ENCODE measurements at regions not wholly inside any gene's neighbourhood (a gene's known extent, or its start where the extent isn't known, plus 50 kb on each side); places are given as distances from the start of the nearest gene placed in this dataset.

DNA sequence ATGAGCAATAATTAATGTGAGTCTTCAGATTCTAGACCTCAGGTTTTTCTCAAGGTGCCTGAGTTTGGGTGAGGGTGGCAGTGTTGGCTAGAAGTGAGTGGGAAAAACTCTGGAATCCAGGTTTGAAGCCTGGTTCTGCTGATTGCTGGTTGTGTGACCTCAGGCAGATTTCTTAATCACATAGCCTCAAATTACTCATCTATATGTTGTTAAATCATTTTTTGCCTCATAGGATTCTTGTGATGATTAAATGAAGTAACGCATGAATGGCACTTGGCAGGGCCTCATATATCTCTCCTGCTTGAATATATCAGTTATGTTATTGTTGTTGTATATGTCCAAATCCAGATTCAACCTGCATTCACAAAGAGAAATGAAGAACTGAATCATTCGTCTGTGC, 60.5 kb downstream of the NR2F2 start:
- no peak for DNase-seq

DNA sequence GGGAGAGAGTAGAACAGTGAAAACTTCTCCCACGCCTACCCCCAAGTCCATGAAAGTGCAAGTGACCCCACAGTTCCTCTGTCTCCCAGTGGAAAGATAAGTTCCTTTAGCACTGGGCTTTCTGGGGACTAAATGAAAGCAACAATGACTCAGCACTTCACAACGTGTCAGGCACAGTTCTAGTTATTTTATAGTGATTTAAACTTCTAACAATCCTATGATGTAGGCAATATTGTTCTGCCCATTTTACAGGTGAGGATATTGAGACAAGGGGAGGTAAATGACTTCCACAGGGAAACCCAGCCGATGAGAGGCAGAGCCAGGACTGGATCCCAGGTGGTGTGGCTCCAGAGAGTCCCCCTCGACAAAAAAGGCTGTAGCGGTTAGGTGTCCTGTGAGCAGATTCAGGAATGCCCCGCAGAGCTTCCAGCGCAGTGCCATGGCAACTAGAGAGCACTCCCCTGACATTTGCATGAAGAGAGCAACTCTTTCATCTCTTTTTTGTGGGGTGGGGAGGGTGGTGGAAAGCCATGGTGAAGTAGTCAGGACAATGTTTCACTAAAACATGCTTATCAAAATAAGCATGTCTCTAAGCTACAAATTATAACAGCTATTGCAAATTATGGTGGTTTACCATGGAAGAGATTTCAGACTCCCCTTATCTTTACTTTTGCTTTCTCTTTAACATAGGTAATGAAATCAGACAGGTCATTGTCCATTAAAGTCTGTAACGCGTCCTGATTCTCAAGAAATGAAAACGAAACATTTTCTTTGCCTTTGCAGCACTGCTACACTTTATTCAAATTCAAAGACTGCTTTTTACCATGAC, 62.1 kb downstream of the NR2F2 start:
- DNase-seq: no peak

DNA sequence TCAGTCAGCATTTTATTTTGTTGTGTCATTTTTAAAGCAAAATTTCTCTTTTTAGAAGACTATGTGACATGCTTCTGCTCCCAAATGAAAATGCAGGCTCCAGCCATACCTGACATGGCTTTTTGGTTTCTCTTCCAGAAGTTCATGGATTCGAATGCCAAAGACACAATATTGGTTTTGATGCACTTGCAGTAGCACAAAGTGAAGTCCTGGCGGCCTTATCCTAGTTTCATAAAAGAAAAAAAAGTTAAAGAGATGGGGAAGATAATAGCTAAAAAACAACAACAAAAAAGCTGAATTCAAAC, 62.7 kb downstream of the NR2F2 start:
- DNase-seq: no peak

DNA sequence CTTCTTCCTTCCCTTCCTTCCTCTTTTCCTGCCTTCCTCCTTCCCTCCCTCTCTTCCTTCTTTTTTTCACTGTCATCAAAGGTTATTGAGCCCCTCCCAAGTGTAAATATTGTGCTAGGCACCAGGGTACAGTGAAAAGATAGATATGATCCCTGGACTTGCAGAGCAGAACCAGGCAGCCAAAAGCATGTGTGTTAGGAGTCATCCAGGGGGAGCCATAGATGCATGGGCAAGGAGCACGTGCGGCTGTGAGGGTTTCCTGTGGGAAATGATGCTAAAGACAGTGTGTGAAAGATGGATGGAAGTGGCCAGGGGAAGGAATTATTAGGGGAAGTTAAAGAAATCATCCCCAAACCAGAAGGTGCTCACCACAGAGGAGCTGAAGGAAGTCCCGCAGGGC, 65.2 kb downstream of the NR2F2 start:
- DNase-seq: no peak

- DNase-seq: no peak
Measured at GRCh38 chr15:96398776-96399175, 68.3 kb downstream of the NR2F2 start.

- DNase-seq: no peak
Measured at GRCh38 chr15:96402403-96402802, 71.9 kb downstream of the NR2F2 start.

DNA sequence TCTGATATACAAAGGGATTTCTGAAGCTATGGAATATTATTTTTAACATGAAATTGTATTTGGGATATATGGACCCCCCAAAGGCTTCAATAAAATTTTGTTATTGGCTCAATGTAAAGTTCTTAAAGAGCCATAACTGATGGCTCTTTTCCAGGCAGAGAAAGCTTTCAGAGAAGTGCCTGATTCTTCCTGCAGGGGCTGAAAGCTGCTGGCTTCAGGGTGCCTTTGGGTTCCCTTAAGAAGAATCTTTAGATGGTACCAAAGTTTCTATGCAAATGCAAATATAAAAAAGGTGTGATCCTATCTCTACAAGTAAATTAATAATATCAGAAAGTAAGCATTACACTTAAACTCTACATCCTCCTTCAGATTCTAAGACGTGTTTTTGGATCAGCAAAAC, 72.6 kb downstream of the NR2F2 start:
- DNase-seq: no peak

GRCh38 chr15:96403932-96404331, 73.4 kb downstream of the NR2F2 start:
- no peak for DNase-seq

DNA sequence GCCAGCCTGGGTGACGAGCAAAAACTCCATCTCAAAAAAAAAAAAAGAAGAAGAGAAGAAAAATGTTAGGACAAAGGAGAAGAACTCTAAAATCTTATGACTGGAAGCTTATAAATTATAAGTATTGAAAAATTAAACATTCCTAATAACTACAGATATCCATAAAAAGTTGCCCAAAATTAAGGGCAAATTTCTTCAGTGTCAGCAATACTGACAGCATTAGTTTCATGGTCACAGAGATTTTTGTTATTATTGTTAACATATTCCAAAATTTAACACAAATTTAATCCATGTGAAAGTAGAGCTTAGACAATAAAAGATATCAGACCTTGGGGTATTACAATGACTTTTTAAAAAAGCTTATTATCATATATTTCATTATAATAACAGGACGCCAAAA, 74.1 kb downstream of the NR2F2 start:
- DNase-seq: no peak

DNA sequence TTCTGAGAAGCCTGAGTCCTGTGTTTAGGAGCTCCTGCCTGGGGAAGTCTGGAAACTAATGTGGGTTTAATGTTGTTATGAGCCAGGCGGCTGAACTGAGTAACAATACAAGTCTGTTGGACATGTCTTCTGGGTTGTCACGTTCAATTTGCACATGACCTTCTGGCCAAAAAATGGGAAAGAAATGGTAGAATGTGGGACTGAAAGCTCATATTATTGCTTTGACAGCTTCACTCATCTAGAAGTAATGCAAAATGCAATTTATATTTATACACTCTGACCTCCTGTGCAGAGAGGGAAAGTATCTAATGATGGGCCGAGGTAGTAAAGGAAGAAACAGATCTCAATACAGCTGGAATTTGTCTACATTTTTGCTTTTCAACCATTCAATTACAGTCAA, 75.8 kb downstream of the NR2F2 start:
- DNase-seq: no peak

DNA sequence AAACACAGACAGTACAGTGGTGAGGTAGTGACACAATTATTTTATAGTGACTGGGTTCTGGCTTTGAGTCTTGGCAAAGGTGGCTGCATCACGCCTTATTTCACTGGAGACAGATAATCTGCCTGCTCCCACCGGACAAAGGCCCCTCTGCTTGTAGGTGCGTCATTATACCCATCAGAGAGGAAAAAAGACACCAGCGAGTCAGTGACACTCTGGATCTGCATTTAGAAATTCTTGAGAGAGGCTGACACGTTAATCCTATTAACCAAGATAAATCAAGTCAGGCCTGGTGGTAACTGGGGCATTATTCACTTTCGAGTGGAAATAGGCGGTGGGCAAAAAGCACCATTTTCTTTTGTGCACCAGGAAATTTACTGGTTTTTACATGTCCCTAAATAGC, 76.2 kb downstream of the NR2F2 start:
- DNase-seq: no peak

GRCh38 chr15:96407482-96407881, 77.0 kb downstream of the NR2F2 start:
- DNase-seq: no peak

DNA sequence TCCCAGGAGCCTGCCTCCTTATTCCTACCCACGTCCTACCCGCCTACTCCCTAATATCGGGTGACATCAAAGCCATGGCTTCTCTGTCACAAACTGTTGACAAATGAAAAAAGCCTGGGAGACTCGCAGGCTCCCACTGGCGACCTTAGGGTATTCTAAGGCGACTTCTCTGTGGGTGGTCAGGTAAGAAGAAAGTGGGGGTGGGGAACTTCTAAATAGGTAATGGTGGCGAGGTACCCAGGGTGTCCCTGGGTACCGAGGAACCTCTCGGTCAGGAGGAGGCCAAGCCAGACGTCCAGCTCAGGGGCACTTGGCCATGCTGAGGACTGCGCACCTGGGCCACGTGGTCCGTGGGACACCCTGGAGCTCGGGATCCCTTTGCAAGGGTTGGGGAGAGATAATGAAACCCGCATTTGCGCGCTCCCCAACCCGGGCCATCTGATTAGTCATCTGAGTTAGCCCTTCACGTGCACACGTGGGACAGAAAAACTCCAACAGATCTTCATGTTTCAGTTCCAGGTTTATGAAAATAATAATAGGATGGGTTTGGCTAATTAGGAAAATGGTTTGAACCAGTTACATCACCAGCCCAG, 78.2 kb downstream of the NR2F2 start:
- no peak for DNase-seq

- no peak for DNase-seq
Measured at GRCh38 chr15:96409215-96410138, 79.0 kb downstream of the NR2F2 start.

DNA sequence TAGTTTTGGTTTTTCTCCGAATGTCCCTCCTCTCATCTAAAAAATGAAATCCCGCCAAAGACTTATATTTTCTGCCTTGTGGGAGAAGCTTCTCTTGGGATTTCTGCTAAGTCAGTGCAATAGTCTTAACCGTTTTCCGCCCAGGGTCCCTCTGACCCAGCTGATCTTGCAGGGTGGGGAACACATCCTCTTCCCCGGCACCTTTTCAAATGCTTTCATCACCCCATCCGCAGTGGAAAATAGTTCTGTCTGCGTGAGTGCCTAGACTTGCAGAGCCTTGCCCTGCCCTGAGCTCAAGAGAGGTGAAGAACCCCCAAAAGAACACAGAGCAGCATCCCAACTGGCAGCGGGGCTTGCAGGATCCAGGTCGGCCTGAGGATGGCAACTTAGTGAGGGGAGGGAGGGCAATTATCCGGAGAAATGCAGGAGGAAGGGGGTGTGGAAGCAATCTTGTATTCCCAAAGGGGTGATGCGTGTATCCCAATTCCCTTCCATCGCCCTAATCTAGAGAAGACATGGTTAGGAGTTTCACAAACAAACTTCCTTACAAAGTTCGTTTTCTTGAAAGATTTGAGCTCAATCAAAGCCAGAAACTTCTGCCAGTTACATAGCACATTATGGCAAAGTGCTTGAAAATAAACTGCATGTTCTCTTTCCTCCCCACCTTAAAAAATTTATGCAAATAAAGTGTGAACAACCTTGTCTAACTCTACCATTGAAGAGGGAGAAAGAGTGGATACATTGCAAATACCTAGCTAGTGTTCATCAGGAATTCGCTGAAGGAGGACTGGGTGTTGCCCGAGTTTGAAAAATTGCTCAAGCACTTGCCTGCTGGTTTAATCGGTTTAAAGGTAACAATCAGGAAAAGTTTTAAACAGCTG, 79.9 kb downstream of the NR2F2 start:
- DNase-seq: no peak

DNA sequence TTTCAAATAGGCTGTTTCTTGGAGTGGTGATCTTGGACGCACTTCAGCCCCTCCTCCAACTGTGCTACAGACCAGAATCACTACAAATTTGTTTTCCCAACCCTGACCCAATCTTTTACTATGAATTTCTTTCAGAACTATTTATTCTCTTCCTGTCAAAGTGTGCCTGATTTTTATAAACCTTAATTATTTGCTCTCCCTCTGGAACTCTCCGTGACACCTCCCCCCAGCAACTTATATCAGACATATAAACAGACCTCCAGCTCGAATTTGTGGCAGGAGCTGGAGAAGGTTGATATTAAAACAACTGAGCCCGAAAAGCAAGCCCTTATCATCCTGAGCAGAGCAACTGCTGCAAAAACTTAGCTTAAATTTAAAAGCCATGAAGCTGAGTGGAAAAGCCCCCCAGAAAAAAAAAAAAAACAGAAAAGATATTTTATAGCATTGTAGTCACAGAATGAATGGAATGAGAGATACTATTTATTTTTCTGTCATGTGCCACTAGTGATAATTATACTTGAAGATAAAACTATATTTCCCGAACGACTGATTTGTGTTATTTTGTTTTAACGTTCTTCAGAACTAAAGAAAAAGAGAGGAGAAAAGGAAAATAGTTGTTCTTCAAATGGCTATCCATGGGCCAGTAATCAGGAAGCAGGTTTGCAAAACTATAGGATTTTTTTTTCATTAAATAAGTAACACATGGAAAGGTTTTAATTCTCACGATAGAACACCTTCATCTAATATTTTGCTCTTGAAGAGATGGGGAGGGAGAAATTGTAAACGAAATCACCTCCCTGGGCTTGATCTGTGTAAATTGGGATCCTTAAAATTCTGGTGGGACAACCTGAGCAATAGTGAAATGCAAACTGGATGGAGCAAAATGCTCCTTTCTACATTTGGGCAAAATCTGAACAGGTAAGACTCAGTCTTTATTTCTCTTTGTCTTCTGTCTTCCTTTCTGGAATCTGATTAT, 80.8 kb downstream of the NR2F2 start:
- no peak for DNase-seq

DNA sequence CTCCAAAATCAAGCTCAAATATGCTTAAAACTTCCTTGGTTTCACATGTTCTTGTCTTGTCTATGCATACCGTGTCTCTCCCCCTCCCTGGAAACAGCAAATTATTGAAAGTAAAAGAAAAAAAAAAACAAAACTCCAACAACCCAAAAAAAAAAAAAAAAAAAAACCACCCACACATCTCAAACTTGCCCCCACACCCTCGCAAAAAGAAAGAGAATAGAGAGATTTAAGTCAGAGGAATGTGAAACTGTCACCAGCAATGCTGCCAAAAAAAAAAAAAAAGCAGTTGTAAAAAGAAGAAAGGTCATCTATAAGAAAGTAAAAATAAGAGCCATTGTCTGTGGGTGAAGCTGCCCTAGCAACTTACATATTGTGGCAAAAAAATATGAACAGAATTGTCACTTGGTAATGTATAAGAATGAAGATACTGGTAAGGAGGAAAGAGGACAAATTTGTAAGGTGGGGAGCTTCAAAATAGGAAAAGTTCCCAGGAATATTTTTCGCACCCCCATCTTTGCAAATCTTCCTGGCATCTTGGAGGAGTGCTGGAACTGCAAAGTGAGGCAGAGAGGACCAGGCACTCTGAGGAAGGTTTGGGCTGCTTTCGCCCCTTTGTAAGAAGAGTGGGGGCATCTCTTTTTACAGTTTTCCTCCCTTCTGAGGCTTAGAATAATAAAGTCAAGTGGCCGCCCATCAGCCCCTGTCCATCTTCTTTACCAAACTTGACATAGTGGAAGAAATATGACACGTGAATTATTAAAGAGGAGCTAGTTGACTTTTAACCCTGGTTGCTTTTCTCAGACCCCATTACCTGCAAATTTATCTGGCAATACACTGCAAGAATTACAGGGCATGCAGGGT, 81.8 kb downstream of the NR2F2 start:
- no peak for DNase-seq

DNA sequence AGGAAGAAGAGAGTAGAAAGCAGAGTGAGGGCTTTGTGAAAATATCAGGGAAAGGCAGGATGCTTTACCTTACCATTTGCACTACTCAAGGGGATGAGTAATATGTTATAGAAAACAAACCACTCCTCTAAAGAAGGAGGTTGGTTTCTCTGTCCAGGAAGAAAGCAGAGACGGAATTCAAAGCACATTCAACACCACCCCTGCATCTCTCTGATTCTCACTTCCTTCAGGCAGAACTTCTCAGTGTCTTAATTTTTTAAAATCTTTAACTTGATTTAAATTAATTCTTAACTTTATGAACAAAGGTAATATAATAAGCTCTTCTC, 82.4 kb downstream of the NR2F2 start:
- DNase-seq: no peak

GRCh38 chr15:96413657-96414056, 83.2 kb downstream of the NR2F2 start:
- DNase-seq: no peak

- DNase-seq: no peak
Measured at GRCh38 chr15:96414875-96415274, 84.4 kb downstream of the NR2F2 start.
